GM13977 (cell line): ENCODE measurements at regions not wholly inside any gene's neighbourhood (a gene's known extent, or its start where the extent isn't known, plus 50 kb on each side); places are given as distances from the start of the nearest gene placed in this dataset.
"Not testable (repeated sequence)": the region's sequence is repeated elsewhere in the genome, so short reads cannot be mapped to it uniquely, and the experiment has no call there.

Experiments
- DNase-seq: peaks from one replicate; pipeline ENCODE4 v3.0.0; 2012; ENCODE audit warnings: low spot score
- in situ Hi-C: fragments of 300-500 bp; cut with MboI; formaldehyde crosslinking; loops from one replicate; pipeline ENCODE4 v1.12.0; 2022; ENCODE audit warnings: low sequenced_read_pairs, low pct_unique_long_range_greater_than_20kb, mixed read lengths, inconsistent platforms; ENCODE audit not compliant: unreplicated experiment

GRCh38 chr16:32478406-32478805, 197.6 kb downstream of the TP53TG3 start:
- DNase-seq, in situ Hi-C loops: not testable (repeated sequence)

DNA sequence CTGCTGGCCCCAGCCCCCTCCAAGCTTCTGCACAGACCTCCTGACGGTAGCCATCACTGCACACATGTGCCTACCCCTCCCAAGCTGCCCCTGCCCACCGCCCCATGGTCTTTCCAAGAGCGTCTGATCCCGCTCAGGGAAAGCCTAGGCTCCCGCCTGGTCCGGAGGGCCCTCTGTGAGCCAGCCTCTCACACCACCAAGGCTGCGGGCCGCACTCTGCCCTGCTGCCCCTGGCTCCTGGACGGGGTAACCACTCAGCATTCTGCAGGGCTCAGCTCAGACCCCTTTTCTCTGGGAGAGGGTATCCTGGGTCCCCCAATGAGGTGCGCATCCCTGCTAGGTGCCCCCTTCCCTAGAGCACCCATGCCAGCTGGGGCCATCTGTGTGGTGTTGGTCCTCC, 198.4 kb downstream of the TP53TG3 start:
- DNase-seq, in situ Hi-C loops: not testable (repeated sequence)

- DNase-seq, in situ Hi-C loops: not testable (repeated sequence)
Observed at GRCh38 chr16:32474365-32474764, 201.6 kb downstream of the TP53TG3 start.

- peak; percentile 1 for DNase-seq
- in situ Hi-C loops = not testable (repeated sequence)
Observed at GRCh38 chr16:32461666-32462065, 208.6 kb downstream of the TP53TG3D start.

DNA sequence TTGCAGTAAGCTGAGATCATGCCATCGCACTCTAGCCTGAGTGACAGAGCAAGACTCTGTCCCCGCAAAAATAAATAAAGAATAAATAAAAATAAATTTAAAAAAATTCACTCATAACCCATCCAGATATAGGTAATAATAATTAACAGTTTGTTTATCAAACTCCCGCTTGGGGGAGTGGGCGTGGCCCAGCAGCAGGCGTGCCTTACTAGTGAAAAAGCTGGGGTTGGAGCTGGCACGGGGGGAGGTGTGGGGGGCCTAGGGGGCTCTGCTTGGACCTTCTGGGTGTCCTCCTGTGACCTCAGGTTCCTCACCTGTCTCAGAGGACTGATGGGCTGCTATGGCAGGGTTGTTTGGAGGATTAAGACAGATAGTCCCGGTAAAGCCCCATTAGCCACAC, 207.9 kb downstream of the TP53TG3D start:
- in situ Hi-C loops, DNase-seq: not testable (repeated sequence)
